GM19239 (cell line): ENCODE measurements at regions not wholly inside any gene's neighbourhood (a gene's known extent, or its start where the extent isn't known, plus 50 kb on each side); places are given as distances from the start of the nearest gene placed in this dataset.
A peak's percentile ranks its signal among the peaks of the same experiment; 100 is the strongest.
"Not testable (repeated sequence)": the region's sequence is repeated elsewhere in the genome, so short reads cannot be mapped to it uniquely, and the experiment has no call there.

Source experiments
- DNase-seq: peaks from one replicate; pipeline ENCODE4 v3.0.0; 2011; ENCODE audit warnings: low spot score; ENCODE audit not compliant: insufficient read length
- FAIRE-seq: peaks from 2 replicates; lab custom pipeline; 2011; peaks lifted over from hg19 to GRCh38; lab: Jason Lieb, UNC

GRCh38 chr6:118720125-118720473 is 68.7 kb upstream of the CEP85L start:
- no peak for DNase-seq
- FAIRE-seq, result no peak

GRCh38 chr6:118719351-118720124 is 68.1 kb upstream of the CEP85L start:
- peak; percentile 66 for FAIRE-seq
- DNase-seq, result no peak

GRCh38 chr6:118718903-118719302 is 67.5 kb upstream of the CEP85L start:
- FAIRE-seq, result peak; percentile 4
- no peak for DNase-seq

- no peak for FAIRE-seq
Observed at GRCh38 chr6:118718297-118718696, 66.9 kb upstream of the CEP85L start.

GRCh38 chr6:118717106-118717505 is 65.7 kb upstream of the CEP85L start:
- DNase-seq (no peak), FAIRE-seq (no peak)

More at GRCh38 chr6:118718297-118718696, 66.9 kb upstream of the CEP85L start:
- no peak for DNase-seq

GRCh38 chr6:118715907-118716306 is 64.5 kb upstream of the CEP85L start:
- FAIRE-seq, DNase-seq: not testable (repeated sequence)

GRCh38 chr6:118715376-118715775 is 64.0 kb upstream of the CEP85L start:
- FAIRE-seq, result no peak
- no peak for DNase-seq

- DNase-seq (no peak), FAIRE-seq (no peak)
Observed at GRCh38 chr6:118714756-118715155, 63.4 kb upstream of the CEP85L start.

GRCh38 chr6:118712969-118713368 is 61.6 kb upstream of the CEP85L start:
- DNase-seq (no peak), FAIRE-seq (no peak)

GRCh38 chr6:118710616-118711015 is 59.2 kb upstream of the CEP85L start:
- no peak for DNase-seq

GRCh38 chr6:118709859-118710350 is 58.5 kb upstream of the CEP85L start:
- DNase-seq (peak; percentile 56), FAIRE-seq (peak; percentile 99)

More at GRCh38 chr6:118710616-118711015, 59.2 kb upstream of the CEP85L start:
- FAIRE-seq, result peak; percentile 18

GRCh38 chr6:118708744-118709143 is 57.4 kb upstream of the CEP85L start:
- FAIRE-seq (no peak), DNase-seq (no peak)

GRCh38 chr6:118708055-118708454 is 56.7 kb upstream of the CEP85L start:
- FAIRE-seq, result peak; percentile 90
- no peak for DNase-seq

GRCh38 chr6:118706702-118707101 is 55.3 kb upstream of the CEP85L start:
- DNase-seq (no peak), FAIRE-seq (peak; percentile 81)

- FAIRE-seq (peak; percentile 88), DNase-seq (no peak)
Observed at GRCh38 chr6:118705544-118706491, 54.4 kb upstream of the CEP85L start.

GRCh38 chr6:118704915-118705314 is 53.5 kb upstream of the CEP85L start:
- FAIRE-seq (peak; percentile 37), DNase-seq (no peak)

GRCh38 chr6:118701260-118701659 is 49.9 kb upstream of the CEP85L start:
- not testable (repeated sequence) for DNase-seq, FAIRE-seq
